Mammary epithelial cell (primary cell): ENCODE measurements at regions not wholly inside any gene's neighbourhood (a gene's known extent, or its start where the extent isn't known, plus 50 kb on each side); places are given as distances from the start of the nearest gene placed in this dataset.

Source experiments
- EZH2 ChIP-seq: IDR thresholded peaks from 2 replicates; pipeline ENCODE4 v1.6.1; 2012; ENCODE audit warnings: low read length, inconsistent platforms, borderline replicate concordance
- TF ChIP-seq, protein P1 (sequence below), 2 donors: IDR thresholded peaks in 1 of 2; conservative IDR thresholded peaks in 1 of 2; 2 replicates each; pipeline ENCODE4 v1.5.1; 2011 to 2012; ENCODE audit warnings: inconsistent platforms in 2 of 2, low read length in 2 of 2, mild to moderate bottlenecking in 2 of 2, control low read depth in 1 of 2, low read depth in 1 of 2; ENCODE audit not compliant: insufficient read depth in 1 of 2; ENCODE audit errors: extremely low read depth in 1 of 2

DNA sequence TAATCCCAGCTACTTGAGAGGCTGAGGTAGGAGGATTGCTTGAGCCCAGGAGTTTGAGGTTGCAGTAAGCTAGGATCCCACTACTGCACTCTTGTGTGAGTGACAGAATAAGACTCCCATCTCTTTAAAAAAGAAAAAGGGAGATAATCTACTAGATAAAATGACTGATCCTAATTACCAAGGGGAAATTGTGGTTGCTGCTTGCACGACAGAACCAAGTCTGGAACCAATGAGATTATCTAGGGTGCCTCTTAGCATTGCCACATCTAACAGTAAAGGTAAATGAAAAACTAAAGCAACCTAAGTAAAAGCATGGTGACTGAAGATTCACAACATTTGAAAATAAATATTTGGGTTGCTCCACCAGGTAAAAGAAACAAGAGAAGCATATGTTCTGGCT lies 185.1 kb downstream of the PDHA2 start:
- TF ChIP-seq, protein P1, sequence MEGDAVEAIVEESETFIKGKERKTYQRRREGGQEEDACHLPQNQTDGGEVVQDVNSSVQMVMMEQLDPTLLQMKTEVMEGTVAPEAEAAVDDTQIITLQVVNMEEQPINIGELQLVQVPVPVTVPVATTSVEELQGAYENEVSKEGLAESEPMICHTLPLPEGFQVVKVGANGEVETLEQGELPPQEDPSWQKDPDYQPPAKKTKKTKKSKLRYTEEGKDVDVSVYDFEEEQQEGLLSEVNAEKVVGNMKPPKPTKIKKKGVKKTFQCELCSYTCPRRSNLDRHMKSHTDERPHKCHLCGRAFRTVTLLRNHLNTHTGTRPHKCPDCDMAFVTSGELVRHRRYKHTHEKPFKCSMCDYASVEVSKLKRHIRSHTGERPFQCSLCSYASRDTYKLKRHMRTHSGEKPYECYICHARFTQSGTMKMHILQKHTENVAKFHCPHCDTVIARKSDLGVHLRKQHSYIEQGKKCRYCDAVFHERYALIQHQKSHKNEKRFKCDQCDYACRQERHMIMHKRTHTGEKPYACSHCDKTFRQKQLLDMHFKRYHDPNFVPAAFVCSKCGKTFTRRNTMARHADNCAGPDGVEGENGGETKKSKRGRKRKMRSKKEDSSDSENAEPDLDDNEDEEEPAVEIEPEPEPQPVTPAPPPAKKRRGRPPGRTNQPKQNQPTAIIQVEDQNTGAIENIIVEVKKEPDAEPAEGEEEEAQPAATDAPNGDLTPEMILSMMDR (conservative IDR thresholded peaks at IDR 0.05 in 1 of 2, IDR thresholded peaks at IDR 0.05 in 1 of 2; ENCODE audit: extremely low read depth in 1 of 2, insufficient read depth in 1 of 2, low read depth in 1 of 2, low read length in 2 of 2) = no peak
- no peak for TF ChIP-seq EZH2
